Stimulated activated CD8-positive, alpha-beta memory T cell treated with anti-CD3 and anti-CD28 coated beads, Interleukin-7, amount 100 ng/mL, for 48 hours (primary cell): ENCODE measurements at regions not wholly inside any gene's neighbourhood (a gene's known extent, or its start where the extent isn't known, plus 50 kb on each side); places are given as distances from the start of the nearest gene placed in this dataset.
"Not testable (repeated sequence)": the region's sequence is repeated elsewhere in the genome, so short reads cannot be mapped to it uniquely, and the experiment has no call there.

Experiments
- DNase-seq, 2 donors: peaks; one replicate each; pipeline ENCODE4 v3.0.0-alpha.2; 2020; ENCODE audit warnings: low read depth in 1 of 2; ENCODE audit errors: extremely low read depth in 1 of 2

DNA sequence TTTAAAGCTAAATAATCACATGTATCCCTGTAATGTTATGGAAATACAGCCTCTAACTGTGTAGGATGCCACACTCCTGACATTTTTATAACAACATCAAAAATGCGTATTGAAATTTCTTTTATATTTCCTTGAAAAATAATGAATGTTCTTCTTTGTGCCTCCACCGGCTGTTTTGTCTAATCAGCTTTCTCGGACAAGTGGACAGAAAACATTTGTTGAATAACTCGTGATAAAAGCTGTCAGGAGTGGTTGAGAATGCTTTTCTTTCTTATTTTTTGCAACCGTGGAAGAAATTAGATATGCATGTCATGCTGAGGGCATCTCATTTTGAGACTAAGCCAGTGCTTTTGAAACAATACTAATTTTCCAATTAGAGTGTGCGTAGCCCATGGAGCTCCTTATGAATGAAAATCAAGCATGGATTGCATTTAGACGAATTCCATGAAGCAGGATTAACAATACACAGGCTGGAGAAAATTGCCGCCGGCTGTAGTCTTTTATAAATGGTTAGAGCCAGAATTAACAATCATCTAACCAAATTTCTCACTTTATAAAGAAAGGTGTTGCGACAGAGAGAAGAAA is 614.5 kb upstream of the LCORL start:
- no peak for DNase-seq

DNA sequence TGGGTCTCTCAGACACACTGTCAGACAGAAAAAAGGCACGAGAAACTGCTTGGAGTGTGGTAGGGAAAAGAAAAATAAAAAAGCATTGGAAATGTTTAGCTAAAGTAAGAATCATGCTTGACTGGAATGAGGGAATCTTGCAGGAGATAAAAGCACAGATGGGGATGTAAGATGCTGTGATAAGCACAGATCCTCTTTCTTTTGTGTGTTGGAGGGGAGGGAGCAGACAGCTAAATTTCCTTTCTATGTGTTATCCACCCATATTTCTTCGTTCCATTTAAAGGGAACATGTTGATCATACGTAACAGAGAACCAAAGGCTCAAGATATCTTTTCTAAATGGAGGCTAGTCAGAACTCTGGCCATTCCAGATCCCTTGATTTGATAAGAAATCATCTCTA is 614.0 kb upstream of the LCORL start:
- DNase-seq = no peak

DNA sequence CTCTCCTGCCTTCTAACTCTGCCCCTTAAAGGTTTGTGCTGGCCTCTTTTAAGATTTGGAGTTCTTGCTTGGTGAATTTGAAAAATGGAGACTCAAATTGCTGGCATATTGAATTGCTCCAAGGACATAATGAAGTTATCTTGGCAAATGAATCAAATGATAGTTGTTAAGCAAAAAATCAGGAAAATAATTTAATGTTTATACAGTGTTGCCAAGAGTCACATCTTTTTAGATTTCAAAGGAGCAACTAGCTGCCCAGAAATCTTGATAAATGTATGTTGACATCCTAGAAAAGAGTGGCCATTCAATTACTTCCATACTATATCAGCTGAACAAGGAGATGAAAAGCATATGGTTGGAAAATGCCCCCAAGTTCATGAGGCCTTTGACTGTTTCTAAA is 610.0 kb upstream of the LCORL start:
- DNase-seq = no peak

DNA sequence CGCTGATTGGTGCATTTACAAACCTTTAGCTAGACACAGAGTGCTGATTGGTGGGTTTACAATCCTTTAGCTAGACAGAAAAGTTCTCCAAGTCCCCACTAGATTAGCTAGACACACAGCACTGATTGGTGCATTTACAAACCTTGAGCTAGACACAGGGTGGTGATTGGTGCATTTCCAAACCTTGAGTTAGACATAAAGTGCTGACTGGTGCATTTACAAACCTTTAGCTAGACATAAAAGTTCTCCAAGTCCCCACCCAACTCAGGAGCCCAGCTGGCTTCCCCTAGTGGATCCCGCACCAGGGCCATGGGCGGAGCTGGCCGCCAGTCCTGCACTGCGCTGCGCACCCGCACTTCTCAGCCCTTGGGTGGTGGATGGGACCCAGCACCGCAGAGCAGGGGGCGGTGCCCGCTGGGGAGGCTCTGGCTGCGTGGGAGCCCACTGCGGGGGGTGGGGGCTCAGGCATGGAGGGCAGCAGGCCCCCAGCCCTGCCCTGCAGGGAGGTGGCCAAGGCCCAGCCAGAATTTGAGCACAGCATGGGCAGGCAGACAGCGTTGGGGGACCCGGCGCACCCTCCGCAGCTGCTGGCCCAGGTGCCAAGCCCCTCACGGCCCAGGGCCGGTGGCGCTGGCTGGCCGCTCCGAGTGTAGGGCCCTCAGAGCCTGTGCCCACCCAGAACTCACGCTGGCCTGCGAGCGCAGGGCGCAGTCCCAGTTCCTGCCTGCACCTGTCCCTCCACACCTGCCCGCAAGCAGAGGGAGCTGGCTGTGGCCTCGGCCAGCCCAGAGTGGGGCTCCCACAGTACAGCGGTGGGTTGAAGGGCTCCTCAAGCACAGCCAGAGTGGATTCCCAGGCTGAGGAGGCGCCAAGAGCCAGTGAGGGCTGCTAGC is 608.9 kb upstream of the LCORL start:
- DNase-seq = no peak

DNA sequence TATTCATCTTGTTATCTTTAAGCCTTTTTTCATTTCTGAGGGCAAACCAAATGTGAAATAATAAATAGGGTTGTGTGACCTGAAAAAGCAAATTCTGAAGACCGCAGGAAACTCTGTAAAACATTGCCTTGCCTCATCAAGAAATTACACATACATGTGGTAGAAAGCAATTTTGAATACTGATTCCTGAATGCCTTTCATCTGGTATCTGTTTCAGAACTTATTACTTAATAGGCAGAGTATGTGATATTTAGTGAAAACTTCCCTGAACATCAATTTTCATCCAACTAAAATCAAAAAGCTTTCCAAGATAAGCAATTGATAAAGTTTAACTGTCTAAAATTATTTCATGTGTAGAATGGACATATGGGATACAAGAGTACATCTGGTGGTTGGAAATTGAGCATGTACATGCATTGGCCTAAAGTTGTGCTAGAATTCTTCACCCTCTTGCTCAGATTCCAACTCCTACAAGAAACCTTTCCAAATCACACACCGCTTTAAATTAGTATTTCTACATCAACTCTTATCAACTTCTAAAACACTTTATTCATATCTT is 606.0 kb upstream of the LCORL start:
- DNase-seq = no peak

DNA sequence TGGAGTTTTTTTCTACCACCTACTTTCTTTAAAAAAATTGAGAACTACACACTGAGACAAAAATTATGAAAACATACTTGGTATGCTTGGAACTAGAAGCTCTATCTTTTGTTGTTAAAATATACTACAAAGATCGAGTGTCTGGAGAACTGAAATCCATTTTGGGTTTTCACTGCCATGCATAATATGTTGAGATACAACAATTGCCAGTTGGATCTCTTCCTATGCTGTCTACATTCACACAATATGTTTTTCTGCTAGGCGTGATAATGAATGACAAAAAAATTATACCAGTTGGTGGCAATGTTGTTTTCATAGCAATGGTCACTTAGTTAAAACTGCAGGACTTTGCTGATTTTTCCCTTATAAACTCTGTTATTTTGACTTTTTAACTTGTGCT is 605.4 kb upstream of the LCORL start:
- DNase-seq = no peak

DNA sequence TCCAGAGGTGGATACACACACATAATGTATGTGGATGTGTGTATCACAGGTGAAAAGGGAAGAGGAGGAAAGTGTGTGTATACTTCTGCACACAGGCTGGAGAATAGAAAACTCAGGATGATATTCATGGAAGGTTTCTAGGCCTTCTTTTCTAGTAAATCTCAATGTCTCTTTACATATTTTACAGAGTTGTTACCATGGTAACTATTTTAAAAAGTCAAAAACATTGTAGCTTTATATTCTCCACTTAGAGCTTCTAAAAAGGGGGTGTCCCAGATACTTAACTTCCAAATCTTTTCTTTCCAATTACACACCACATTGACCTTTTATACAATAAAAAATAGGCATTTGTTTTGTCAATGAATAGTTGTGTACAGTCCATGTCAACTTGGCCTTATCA is 604.8 kb upstream of the LCORL start:
- no peak for DNase-seq

DNA sequence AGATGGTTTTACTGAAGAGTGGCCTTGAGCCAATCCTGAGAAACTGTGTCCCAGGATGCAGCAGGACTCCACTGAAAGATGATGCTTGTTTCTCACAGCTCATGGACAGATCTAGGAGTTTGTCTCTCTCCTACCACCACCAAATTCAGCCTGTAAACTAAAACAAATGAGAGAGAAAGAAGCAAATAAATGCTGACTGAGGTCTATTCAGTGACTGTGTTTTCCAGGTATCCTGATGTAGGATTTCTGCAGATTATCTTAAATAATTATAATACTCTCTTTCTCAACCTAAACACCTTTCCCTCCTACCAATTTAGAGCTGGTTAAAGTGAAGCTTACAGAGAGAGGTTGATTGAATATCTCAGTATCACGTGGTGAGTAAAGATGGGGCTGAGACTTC is 599.6 kb upstream of the LCORL start:
- no peak for DNase-seq

DNA sequence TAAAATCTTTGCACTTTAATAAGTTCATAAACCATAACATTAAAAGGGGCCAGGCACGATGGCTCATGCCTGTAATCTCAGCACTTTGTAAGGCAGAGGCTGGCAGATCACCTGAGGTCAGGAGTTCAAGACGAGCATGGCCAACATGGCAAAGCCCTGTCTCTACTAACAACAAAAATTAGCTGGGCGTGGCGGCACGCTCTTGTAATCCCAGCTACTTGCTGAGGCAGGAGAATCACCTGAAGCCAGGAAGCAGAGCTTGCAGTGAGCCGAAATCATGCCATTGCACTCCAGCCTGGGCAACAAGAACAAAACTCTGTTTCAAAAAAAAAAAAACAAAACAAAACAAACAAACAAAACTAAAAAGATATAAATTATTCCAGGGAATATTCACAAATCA is 595.2 kb upstream of the LCORL start:
- no peak for DNase-seq

DNA sequence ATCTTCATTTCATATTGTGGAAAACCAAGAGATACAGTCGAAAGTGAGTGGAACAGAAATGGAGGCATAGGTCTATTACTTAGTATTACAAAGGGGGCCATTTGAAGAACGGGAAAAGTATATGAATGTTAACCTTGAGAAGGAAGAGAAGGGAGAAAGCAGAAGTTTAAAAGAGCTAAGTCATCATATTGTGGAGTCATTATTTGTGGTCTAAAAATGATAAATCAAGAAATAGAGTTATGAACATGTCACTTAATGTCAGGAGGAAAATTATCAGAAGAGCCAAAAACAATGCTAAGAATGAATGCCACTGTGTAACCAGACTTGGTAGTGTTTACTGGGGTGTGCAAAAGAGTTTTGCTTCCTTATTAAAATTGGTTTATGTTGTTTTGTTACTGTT is 589.5 kb upstream of the LCORL start:
- DNase-seq = no peak

DNA sequence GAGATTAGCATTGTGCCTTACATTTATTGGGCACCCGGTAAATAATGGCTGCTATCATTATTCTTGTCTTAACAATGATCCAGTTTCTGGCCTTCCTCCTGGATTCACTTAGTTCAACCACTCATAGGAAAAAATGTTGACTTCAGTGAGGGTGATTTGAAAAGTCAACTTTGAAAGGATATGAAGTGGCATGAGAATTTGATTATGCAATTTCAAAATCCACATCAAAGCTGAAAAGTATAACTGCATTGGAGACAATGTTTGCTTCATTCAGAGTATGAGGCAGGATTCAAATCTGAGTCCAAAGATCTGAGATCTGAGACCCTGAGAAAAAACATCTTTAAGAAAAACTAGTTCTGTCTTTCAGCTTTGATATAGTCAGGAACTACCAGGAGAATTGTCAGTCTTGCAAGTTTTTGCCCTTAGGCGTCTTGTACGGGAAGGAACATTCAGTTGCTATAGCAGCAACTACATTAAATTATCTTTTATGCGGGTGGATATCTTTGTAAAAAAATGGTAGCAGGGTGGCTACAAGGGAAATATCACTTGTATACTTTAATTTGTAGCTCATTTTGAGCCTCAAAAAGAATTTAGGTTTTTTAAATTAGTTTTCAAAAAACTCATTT is 587.5 kb upstream of the LCORL start:
- DNase-seq = no peak

DNA sequence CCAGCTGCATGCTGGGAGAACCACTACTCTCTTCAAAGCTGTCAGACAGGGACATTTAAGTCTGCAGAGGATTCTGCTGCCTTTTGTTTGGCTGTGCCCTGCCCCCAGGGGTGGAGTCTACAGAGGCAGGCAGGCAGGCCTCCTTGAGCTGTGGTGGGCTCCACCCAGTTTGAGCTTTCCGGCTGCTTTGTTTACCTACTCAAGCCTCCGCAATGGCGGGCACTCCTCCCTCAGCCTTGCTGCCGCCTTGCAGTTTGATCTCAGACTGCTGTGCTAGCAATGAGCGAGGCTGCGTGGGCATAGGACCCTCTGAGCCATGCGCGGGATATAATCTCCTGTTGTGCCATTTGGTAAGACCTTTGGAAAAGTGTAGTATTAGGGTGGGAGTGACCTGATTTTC is 581.1 kb upstream of the LCORL start:
- not testable (repeated sequence) for DNase-seq

DNA sequence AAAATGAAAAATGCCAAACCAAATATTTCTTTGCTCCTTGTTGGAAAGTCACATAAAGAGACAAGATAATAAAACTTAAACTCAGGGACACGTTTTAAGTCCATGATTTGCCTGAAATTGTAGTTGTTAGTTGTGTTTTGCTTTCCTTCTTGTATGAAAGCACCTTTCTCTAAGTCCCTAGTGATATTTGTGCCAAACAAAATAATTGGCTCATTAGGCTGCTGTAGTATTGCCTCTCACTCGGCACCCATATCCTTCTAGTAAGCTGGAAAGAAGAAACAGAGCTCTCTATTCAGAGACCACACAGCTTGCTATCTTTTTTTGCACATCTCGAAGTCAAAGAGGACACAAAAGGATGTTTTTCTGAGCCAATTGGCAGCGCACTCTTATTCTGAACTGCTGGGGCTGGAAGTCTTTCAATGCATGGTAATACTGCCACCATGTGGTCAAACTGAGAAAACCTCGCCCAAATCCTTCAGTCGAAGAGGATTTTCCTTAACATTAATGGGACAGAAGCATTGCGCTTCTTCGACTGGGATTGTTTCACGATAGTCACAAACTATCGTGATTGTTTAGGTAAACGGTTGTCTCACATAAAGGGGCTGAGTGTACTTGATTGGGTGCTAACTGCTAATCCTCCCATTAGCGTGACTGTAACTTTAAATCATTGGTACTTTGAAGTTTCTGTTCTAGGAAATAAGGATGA is 571.9 kb upstream of the LCORL start:
- peak in 1 of 2 donors; percentile 4 for DNase-seq

DNA sequence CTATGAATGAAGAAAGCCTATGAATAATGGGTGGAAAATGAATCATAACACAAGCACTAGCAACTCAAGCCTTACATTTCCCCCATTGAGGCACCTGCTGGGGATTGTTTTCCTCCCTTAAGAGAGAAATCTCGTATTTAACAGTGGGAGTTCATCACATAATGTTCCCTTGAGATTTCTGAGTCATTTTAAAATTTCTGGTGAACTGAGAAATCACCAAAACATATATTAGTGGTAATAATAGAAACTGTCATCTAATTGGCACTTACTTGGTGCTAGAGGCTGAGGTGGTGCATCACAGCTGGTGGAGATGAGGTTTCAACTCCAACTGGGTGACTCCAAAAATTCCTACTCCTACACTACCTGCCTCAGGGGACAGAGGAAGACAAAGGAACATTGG is 561.3 kb upstream of the LCORL start:
- DNase-seq = no peak

DNA sequence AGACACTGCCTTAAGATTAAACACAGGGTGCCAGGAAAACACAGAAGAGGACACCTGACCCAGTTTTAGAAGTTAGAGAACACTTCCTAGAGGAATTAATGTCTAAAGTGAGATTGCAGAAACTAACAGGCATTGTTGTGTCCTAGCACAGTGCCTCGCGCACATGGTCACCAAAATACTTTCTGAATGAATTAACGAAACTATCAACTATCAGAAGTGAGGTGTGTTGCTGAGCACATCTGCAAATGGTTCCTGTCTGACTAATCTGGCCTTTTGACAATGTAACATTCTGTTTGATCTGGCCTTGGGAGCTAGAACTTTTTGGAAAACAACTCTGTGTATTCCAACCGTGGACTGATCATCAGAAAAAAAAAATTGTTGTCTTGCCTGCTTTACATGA is 556.8 kb upstream of the LCORL start:
- no peak for DNase-seq

DNA sequence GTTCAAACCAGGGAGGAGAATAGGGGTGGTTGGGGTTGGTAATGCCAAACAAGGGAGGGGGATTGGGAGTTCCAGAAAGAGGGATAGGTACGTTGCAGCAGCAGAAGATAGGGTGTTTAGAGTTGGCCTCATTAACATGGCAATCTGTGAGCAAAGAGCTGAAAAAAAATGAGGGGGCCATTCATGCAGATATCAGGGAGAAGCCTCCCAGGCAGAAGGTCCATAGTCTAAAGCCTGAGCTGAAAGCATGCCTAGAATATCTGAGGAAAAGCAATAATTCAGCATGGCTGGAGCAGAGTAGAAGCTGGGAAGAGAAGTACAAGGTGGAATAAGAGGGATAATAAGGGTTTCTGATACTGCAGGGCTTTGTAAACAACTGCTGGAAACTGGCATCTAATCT is 550.9 kb upstream of the LCORL start:
- no peak for DNase-seq

DNA sequence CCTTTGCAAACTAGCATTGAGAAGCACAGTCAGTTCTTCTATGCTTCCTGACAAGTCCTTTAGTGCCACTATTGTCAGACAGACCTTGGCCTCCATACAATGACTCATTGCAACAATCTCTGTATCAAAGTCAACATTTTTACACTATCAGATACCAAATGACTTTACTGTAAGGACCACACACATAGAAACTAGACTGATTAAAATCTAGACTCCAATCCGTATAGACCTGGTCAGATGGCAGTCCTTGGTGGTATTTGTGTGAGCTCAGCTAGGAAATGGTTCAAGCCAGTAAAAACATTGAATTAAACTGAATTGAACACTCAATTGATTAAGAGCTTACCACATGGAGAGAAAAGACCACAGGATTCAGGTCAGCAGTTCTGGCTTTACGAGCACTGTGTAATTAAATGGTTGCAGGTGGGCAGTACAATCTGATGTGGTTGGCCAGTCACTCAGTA is 549.8 kb upstream of the LCORL start:
- no peak for DNase-seq

DNA sequence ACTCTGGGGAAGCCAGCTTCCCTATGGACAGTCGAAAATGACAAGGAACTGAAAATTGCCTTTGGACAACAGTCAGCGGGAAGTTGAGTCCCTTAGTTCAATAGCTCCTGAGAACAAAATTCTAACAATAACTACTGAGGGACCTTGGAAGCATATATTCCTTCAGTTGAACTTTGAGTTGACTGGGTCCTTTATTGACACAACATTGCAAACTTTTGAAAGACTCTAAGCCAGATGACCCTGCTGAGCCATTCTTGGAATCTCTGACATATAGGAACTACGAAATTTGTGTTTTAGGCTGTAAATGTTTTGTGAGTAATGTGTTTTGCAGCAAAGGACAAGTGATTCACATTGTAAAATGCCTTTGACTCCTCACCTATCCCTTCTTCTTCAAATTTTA is 548.8 kb upstream of the LCORL start:
- DNase-seq = no peak

DNA sequence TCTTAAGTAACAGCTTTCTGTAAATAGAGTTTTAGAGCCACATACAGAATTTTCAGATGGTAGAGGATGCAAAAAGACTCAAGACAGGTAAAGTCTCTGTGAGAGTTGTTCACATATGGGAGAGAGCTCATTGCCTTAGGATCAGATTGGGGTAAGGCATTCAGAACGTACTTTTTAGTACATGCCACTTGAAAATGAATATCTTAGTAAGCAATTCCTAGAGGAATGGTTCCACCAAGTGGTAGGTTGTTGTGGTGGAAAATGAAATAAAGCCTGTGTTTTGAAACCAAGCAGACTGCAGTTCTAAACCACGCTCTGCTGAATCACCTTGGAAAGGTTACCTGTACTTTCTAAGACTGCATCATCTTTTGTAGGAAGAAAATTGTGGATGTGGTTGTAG is 547.0 kb upstream of the LCORL start:
- DNase-seq = no peak

DNA sequence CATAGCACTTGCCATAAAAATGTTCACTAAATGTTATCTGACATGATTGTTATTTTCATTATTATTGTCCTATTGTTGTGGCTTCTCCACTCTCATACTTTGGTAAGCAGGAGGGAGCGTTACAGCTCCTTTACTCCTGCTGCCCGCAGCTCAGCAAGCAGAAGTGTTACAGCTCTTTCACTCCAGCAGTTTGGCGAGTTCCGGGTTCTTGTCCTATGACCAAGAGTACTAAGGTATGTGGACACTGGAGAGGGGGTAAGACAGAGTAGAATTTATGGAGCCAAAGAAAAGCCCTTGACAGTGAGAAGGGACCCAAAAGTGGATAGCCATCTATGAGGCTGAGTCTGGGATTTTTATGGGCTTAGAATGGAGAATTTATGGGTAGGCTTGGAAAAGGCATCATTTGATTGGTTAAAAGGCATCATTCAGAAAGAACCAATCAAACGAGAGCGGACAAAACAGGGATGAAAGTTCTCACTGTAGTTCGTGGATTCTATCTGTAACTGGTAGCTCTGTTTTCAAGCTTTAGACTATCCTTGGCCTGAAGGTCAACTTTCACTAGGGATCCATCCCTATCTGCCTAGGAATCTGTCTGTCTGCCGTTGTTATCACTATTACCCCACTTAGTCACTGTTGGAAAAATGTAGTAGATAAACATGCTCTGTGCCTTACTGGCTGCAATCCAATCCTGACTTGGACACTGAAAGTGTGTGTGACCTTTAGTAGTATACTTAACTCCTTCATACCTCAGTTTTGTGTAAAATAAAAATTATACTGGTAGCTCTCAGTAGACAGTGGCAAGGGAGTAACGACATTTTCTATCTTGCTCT is 545.6 kb upstream of the LCORL start:
- no peak for DNase-seq
